HEK293 (cell line): ENCODE measurements at regions not wholly inside any gene's neighbourhood (a gene's known extent, or its start where the extent isn't known, plus 50 kb on each side); places are given as distances from the start of the nearest gene placed in this dataset.

Experiments
- FEZF1 ChIP-seq: fragments of 450-650 bp; formaldehyde crosslinking; IDR thresholded peaks from 2 replicates; pipeline ENCODE4 v1.5.1; 2016; ENCODE audit warnings: missing biosample characterization, missing genetic modification characterization
- GLI4 ChIP-seq: fragments of 450-650 bp; formaldehyde crosslinking; IDR thresholded peaks from 2 replicates; pipeline ENCODE4 v1.5.1; 2016; ENCODE audit warnings: missing biosample characterization, missing genetic modification characterization
- KLF7 ChIP-seq: fragments of 450-650 bp; formaldehyde crosslinking; IDR thresholded peaks from 2 replicates; pipeline ENCODE4 v1.5.1; 2016; ENCODE audit warnings: missing biosample characterization, missing genetic modification characterization, borderline replicate concordance
- RBAK ChIP-seq: fragments of 450-650 bp; formaldehyde crosslinking; IDR thresholded peaks from 2 replicates; pipeline ENCODE4 v1.5.1; 2016; ENCODE audit warnings: missing biosample characterization, missing genetic modification characterization
- REPIN1 ChIP-seq: fragments of 450-650 bp; formaldehyde crosslinking; IDR thresholded peaks from 2 replicates; pipeline ENCODE4 v1.5.1; 2017; ENCODE audit warnings: missing biosample characterization, missing genetic modification characterization, low read depth
- SCRT1 ChIP-seq: fragments of 450-650 bp; formaldehyde crosslinking; IDR thresholded peaks from 2 replicates; pipeline ENCODE4 v1.5.1; 2016; ENCODE audit warnings: missing biosample characterization, missing genetic modification characterization, borderline replicate concordance
- SCRT2 ChIP-seq: fragments of 450-650 bp; formaldehyde crosslinking; IDR thresholded peaks from 2 replicates; pipeline ENCODE4 v1.5.1; 2016; ENCODE audit warnings: missing biosample characterization, missing genetic modification characterization
- SP7 ChIP-seq: fragments of 450-650 bp; formaldehyde crosslinking; IDR thresholded peaks from 2 replicates; pipeline ENCODE4 v1.5.1; 2016; ENCODE audit warnings: missing biosample characterization, missing genetic modification characterization
- ZBTB17 ChIP-seq: fragments of 450-650 bp; formaldehyde crosslinking; IDR thresholded peaks from 2 replicates; pipeline ENCODE4 v1.5.1; 2016; ENCODE audit warnings: missing biosample characterization, missing genetic modification characterization
- ZFP3 ChIP-seq: fragments of 450-650 bp; formaldehyde crosslinking; IDR thresholded peaks from 2 replicates; pipeline ENCODE4 v1.5.1; 2016; ENCODE audit warnings: low read depth, missing biosample characterization, missing genetic modification characterization
- ZNF19 ChIP-seq: fragments of 450-650 bp; formaldehyde crosslinking; IDR thresholded peaks from 2 replicates; pipeline ENCODE4; 2016; ENCODE audit warnings: missing biosample characterization, missing genetic modification characterization, low read depth
- ZNF211 ChIP-seq: fragments of 450-650 bp; formaldehyde crosslinking; IDR thresholded peaks from 2 replicates; pipeline ENCODE4 v1.5.1; 2016; ENCODE audit warnings: low read depth, missing biosample characterization, missing genetic modification characterization
- ZNF223 ChIP-seq: fragments of 450-650 bp; formaldehyde crosslinking; IDR thresholded peaks from 2 replicates; pipeline ENCODE4 v1.5.1; 2016; ENCODE audit warnings: missing biosample characterization, missing genetic modification characterization
- ZNF239 ChIP-seq: fragments of 450-650 bp; formaldehyde crosslinking; IDR thresholded peaks from 2 replicates; pipeline ENCODE4 v1.5.1; 2016; ENCODE audit warnings: missing biosample characterization, missing genetic modification characterization
- ZNF248 ChIP-seq: fragments of 450-650 bp; formaldehyde crosslinking; IDR thresholded peaks from 2 replicates; pipeline ENCODE4 v1.5.1; 2017; ENCODE audit warnings: missing biosample characterization, missing genetic modification characterization
- ZNF302 ChIP-seq: fragments of 450-650 bp; formaldehyde crosslinking; IDR thresholded peaks from 2 replicates; pipeline ENCODE4 v1.5.1; 2016; ENCODE audit warnings: missing biosample characterization, missing genetic modification characterization, low read depth
- ZNF311 ChIP-seq: fragments of 450-650 bp; formaldehyde crosslinking; IDR thresholded peaks from 2 replicates; pipeline ENCODE4 v1.5.1; 2017; ENCODE audit warnings: missing biosample characterization, missing genetic modification characterization, borderline replicate concordance
- ZNF354C ChIP-seq: fragments of 450-650 bp; formaldehyde crosslinking; IDR thresholded peaks from 2 replicates; pipeline ENCODE4 v1.5.1; 2016; ENCODE audit warnings: missing biosample characterization, missing genetic modification characterization, low read depth, borderline replicate concordance
- ZNF558 ChIP-seq: fragments of 450-650 bp; formaldehyde crosslinking; IDR thresholded peaks from 2 replicates; pipeline ENCODE4 v1.5.1; 2016; ENCODE audit warnings: missing biosample characterization, missing genetic modification characterization
- ZNF560 ChIP-seq: fragments of 450-650 bp; formaldehyde crosslinking; IDR thresholded peaks from 2 replicates; pipeline ENCODE4 v1.5.1; 2017; ENCODE audit warnings: missing biosample characterization, missing genetic modification characterization, borderline replicate concordance
- ZNF626 ChIP-seq: fragments of 450-650 bp; sonication (Bioruptor Pico); formaldehyde crosslinking; IDR thresholded peaks from 2 replicates; pipeline ENCODE4 v1.5.1; 2018; ENCODE audit warnings: missing biosample characterization, missing genetic modification characterization, inconsistent platforms
- ZSCAN30 ChIP-seq: fragments of 450-650 bp; IDR thresholded peaks from 2 replicates; pipeline ENCODE4 v1.5.1; 2018; ENCODE audit warnings: missing biosample characterization, mild to moderate bottlenecking, missing genetic modification characterization, moderate library complexity
- TF ChIP-seq, protein P1 (sequence below): fragments of 450-650 bp; formaldehyde crosslinking; conservative IDR thresholded peaks from 2 replicates; pipeline ENCODE4 v1.5.1; 2016; ENCODE audit warnings: low read depth, missing biosample characterization, missing genetic modification characterization
- TF ChIP-seq, protein P2 (sequence below): fragments of 450-650 bp; formaldehyde crosslinking; IDR thresholded peaks from 2 replicates; pipeline ENCODE4 v1.5.1; 2017; ENCODE audit warnings: missing biosample characterization, missing genetic modification characterization
- TF ChIP-seq, protein P3 (sequence below): fragments of 450-650 bp; IDR thresholded peaks from 2 replicates; pipeline ENCODE4 v1.5.1; 2018; ENCODE audit warnings: missing biosample characterization, mild to moderate bottlenecking, missing genetic modification characterization
- TF ChIP-seq, protein P4 (sequence below): fragments of 450-650 bp; formaldehyde crosslinking; IDR thresholded peaks from 2 replicates; pipeline ENCODE4 v1.5.1; 2016; ENCODE audit warnings: missing biosample characterization, missing genetic modification characterization
- TF ChIP-seq, protein P5 (sequence below): sonication (generic); formaldehyde crosslinking; IDR thresholded peaks from 2 replicates; pipeline ENCODE4 v1.8.1; 2022; ENCODE audit warnings: mild to moderate bottlenecking, moderate library complexity, missing genetic modification reagents
- TF ChIP-seq, protein P6 (sequence below): fragments of 450-650 bp; formaldehyde crosslinking; IDR thresholded peaks from 2 replicates; pipeline ENCODE4 v1.5.1; 2016; ENCODE audit warnings: missing biosample characterization, missing genetic modification characterization, low read depth

DNA sequence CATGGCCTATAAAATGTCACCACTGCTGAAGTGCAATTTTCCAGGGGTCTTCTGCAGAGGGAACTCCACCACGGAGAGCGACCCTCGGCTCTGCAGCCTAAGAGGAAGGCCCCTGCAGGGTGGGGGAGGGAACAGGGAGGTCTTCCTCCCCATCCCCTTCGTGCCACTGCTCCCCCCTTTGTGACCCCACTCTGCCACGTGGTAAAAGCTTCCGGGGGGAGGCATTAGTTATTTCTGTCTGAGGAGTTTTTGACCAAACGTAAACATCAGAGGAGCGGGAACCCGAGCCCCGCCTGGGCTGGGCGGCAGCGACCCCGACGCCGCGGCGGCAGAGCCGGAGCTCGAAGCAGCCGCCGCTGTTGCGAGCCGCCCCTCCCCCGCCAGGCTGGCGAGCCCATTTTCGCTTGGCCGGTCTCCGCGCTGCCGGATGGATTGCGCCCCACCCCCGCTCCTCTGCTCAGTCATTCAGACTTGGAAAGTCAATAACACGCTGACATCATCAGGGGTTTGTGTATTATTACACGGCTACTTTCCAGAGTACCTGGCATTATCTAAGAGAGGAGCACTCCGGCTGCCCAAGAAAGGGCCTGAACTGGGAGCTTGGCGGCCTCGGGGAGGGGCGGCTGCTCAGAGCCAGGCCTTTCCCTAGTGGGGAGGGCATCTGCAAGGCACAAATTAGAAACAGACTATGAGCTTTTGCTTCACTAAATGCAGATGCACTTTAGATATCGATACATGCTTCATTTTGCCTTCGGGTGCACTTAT, 162.5 kb upstream of the TBL1XR1 start (continued):
- TF ChIP-seq, protein P1, sequence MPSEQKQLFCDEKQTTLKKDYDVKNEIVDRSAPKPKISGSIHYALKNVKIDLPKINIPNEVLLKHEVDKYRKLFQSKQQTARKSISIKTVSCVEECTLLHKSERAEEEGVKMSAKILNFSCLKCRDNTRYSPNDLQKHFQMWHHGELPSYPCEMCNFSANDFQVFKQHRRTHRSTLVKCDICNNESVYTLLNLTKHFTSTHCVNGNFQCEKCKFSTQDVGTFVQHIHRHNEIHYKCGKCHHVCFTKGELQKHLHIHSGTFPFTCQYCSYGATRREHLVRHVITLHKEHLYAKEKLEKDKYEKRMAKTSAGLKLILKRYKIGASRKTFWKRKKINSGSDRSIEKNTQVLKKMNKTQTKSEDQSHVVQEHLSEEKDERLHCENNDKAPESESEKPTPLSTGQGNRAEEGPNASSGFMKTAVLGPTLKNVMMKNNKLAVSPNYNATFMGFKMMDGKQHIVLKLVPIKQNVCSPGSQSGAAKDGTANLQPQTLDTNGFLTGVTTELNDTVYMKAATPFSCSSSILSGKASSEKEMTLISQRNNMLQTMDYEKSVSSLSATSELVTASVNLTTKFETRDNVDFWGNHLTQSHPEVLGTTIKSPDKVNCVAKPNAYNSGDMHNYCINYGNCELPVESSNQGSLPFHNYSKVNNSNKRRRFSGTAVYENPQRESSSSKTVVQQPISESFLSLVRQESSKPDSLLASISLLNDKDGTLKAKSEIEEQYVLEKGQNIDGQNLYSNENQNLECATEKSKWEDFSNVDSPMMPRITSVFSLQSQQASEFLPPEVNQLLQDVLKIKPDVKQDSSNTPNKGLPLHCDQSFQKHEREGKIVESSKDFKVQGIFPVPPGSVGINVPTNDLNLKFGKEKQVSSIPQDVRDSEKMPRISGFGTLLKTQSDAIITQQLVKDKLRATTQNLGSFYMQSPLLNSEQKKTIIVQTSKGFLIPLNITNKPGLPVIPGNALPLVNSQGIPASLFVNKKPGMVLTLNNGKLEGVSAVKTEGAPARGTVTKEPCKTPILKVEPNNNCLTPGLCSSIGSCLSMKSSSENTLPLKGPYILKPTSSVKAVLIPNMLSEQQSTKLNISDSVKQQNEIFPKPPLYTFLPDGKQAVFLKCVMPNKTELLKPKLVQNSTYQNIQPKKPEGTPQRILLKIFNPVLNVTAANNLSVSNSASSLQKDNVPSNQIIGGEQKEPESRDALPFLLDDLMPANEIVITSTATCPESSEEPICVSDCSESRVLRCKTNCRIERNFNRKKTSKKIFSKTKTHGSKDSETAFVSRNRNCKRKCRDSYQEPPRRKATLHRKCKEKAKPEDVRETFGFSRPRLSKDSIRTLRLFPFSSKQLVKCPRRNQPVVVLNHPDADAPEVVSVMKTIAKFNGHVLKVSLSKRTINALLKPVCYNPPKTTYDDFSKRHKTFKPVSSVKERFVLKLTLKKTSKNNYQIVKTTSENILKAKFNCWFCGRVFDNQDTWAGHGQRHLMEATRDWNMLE, result no peak
- TF ChIP-seq REPIN1, result no peak
- no peak for TF ChIP-seq ZNF354C (tag by site-specific recombination)
- TF ChIP-seq ZNF560, result no peak
- no peak for TF ChIP-seq ZNF248
- TF ChIP-seq, protein P2, sequence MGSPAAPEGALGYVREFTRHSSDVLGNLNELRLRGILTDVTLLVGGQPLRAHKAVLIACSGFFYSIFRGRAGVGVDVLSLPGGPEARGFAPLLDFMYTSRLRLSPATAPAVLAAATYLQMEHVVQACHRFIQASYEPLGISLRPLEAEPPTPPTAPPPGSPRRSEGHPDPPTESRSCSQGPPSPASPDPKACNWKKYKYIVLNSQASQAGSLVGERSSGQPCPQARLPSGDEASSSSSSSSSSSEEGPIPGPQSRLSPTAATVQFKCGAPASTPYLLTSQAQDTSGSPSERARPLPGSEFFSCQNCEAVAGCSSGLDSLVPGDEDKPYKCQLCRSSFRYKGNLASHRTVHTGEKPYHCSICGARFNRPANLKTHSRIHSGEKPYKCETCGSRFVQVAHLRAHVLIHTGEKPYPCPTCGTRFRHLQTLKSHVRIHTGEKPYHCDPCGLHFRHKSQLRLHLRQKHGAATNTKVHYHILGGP (tag by site-specific recombination), result no peak
- TF ChIP-seq ZFP3 (tag by site-specific recombination), result no peak
- TF ChIP-seq, protein P3, sequence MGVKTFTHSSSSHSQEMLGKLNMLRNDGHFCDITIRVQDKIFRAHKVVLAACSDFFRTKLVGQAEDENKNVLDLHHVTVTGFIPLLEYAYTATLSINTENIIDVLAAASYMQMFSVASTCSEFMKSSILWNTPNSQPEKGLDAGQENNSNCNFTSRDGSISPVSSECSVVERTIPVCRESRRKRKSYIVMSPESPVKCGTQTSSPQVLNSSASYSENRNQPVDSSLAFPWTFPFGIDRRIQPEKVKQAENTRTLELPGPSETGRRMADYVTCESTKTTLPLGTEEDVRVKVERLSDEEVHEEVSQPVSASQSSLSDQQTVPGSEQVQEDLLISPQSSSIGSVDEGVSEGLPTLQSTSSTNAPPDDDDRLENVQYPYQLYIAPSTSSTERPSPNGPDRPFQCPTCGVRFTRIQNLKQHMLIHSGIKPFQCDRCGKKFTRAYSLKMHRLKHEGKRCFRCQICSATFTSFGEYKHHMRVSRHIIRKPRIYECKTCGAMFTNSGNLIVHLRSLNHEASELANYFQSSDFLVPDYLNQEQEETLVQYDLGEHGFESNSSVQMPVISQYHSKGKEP (tag by site-specific recombination), result peak; percentile 64; the same call in 1 of the 2 replicates
- TF ChIP-seq RBAK (tag by site-specific recombination), result no peak
- peak; percentile 99 for TF ChIP-seq ZSCAN30 (tag by site-specific recombination)
- peak; percentile 94 for TF ChIP-seq SP7 (tag by site-specific recombination)
- no peak for TF ChIP-seq ZNF19
- TF ChIP-seq ZNF239, result no peak
- TF ChIP-seq, protein P4, sequence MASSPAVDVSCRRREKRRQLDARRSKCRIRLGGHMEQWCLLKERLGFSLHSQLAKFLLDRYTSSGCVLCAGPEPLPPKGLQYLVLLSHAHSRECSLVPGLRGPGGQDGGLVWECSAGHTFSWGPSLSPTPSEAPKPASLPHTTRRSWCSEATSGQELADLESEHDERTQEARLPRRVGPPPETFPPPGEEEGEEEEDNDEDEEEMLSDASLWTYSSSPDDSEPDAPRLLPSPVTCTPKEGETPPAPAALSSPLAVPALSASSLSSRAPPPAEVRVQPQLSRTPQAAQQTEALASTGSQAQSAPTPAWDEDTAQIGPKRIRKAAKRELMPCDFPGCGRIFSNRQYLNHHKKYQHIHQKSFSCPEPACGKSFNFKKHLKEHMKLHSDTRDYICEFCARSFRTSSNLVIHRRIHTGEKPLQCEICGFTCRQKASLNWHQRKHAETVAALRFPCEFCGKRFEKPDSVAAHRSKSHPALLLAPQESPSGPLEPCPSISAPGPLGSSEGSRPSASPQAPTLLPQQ, result peak; percentile 74
- TF ChIP-seq SCRT1 (tag by site-specific recombination), result no peak
- 0 out of 2 replicates have a peak, but pooled peaks have one; percentile 37 for TF ChIP-seq KLF7 (tag by site-specific recombination)
- no peak for TF ChIP-seq ZNF311 (tag by site-specific recombination)
- TF ChIP-seq SCRT2 (tag by site-specific recombination), result 0 out of 2 replicates have a peak, but pooled peaks have one; percentile 34
- TF ChIP-seq ZNF302 (tag by site-specific recombination), result no peak
- no peak; the same call in 1 of the 2 replicates for TF ChIP-seq ZNF558 (tag by site-specific recombination)
- TF ChIP-seq ZNF211 (tag by site-specific recombination), result no peak
- TF ChIP-seq ZBTB17, result peak; percentile 75
- TF ChIP-seq, protein P5, sequence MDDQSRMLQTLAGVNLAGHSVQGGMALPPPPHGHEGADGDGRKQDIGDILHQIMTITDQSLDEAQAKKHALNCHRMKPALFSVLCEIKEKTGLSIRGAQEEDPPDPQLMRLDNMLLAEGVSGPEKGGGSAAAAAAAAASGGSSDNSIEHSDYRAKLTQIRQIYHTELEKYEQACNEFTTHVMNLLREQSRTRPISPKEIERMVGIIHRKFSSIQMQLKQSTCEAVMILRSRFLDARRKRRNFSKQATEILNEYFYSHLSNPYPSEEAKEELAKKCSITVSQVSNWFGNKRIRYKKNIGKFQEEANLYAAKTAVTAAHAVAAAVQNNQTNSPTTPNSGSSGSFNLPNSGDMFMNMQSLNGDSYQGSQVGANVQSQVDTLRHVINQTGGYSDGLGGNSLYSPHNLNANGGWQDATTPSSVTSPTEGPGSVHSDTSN (CRISPR knock-in tag), result peak; percentile 64; the same call in 1 of the 2 replicates
- TF ChIP-seq ZNF223 (tag by site-specific recombination), result no peak
- TF ChIP-seq GLI4, result no peak
- TF ChIP-seq ZNF626 (tag by site-specific recombination), result no peak
- TF ChIP-seq, protein P6, sequence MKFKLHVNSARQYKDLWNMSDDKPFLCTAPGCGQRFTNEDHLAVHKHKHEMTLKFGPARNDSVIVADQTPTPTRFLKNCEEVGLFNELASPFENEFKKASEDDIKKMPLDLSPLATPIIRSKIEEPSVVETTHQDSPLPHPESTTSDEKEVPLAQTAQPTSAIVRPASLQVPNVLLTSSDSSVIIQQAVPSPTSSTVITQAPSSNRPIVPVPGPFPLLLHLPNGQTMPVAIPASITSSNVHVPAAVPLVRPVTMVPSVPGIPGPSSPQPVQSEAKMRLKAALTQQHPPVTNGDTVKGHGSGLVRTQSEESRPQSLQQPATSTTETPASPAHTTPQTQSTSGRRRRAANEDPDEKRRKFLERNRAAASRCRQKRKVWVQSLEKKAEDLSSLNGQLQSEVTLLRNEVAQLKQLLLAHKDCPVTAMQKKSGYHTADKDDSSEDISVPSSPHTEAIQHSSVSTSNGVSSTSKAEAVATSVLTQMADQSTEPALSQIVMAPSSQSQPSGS (tag by site-specific recombination), result peak; percentile 96
- TF ChIP-seq FEZF1 (tag by site-specific recombination), result peak; percentile 75
